ENCODE measurements at regions not wholly inside any gene's neighbourhood (a gene's known extent, or its start where the extent isn't known, plus 50 kb on each side); places are given as distances from the start of the nearest gene placed in this dataset.

- no peak for DNase-seq
- no peak for TF ChIP-seq POLR2A (IDR thresholded peaks at IDR 0.05)
- no peak for TF ChIP-seq CTCF (IDR thresholded peaks at IDR 0.05)
- Histone ChIP-seq H3K4me3 (no peak overlapping the region), H3K4me1 (replicated peaks in 1 of 2) (no peaks in the 10 kb centered on the region), H3K9me3 (replicated peaks in 1 of 3) (no peaks in the 10 kb centered on the region), H3K27ac (no peak overlapping the region), H3K36me3 (replicated peaks in 1 of 2) (no peaks in the 10 kb centered on the region), H3K27me3 (no peaks in the 10 kb centered on the region)
- intact Hi-C loops (cut with DNase I), result no loop called here
- WGBS, 4 donors, result 70 to 100% (median 82%) methylated on average over 1 of the region's 1 CpG
Observed at GRCh38 chr10:112053895-112054294, 129.7 kb downstream of the GPAM start.

DNA sequence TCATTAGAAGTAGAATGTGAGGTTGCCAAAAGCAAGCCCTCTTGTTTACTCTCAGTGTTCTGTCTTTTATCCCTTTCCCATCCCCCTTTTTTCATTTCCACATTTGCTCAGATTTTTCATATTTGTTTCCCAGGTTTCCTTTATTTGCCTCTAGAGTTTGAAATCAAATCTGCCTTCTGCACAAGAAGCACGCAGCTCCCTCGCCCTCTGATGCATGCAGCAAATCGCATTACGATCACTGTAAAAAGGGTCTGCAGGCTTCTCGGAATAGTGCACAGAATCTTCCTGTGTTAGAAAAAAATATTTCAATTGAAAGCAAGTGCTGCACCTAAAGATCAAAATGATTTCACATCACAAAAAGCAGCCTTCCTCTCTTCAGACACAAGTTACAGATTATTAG lies 129.0 kb downstream of the GPAM start:
- H3K27me3 ChIP-seq, result no peaks in the 10 kb centered on the region
- H3K27ac ChIP-seq, result no peak overlapping the region
- H3K36me3 ChIP-seq (replicated peaks in 1 of 2), result no peaks in the 10 kb centered on the region
- TF ChIP-seq CTCF (IDR thresholded peaks at IDR 0.05) (no peak), POLR2A (IDR thresholded peaks at IDR 0.05) (no peak)
- intact Hi-C loops (cut with DNase I), result no loop called here
- DNase-seq, result no peak
- H3K9me3 ChIP-seq (replicated peaks in 1 of 3), result no peaks in the 10 kb centered on the region
- 93 to 99% (median 95%) methylated on average over 5 of the region's 5 CpGs for WGBS, 4 donors
- H3K4me3 ChIP-seq, result no peak overlapping the region
- no peaks in the 10 kb centered on the region for H3K4me1 ChIP-seq (replicated peaks in 1 of 2)

DNA sequence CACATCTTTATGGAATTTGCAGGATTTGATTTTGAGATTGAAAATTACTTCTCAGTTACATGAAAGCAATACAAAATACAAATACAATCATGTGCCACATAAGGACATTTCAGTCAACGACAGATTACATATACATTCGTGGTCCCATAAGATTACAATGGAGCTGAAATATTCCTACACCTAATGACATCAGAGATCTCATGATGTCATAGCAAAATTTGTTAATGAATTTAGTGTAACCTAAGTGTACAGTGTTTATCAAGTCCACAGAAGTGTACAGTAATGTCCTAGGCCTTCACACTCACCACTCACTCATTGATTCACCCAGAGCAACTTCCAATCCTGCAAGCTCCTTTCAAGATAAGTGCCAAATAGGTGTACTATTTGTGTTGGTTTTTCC lies 126.5 kb downstream of the GPAM start:
- no peak overlapping the region for H3K27ac ChIP-seq
- H3K9me3 ChIP-seq (replicated peaks in 1 of 3), result no peaks in the 10 kb centered on the region
- no peak overlapping the region for H3K4me3 ChIP-seq
- no peaks in the 10 kb centered on the region for H3K4me1 ChIP-seq (replicated peaks in 1 of 2)
- no peaks in the 10 kb centered on the region for H3K27me3 ChIP-seq
- intact Hi-C loops (cut with DNase I), result no loop called here
- WGBS, 4 donors, result 84 to 98% (median 92%) methylated on average over 2 of the region's 2 CpGs
- DNase-seq, result no peak
- TF ChIP-seq CTCF (IDR thresholded peaks at IDR 0.05) (no peak), POLR2A (IDR thresholded peaks at IDR 0.05) (no peak)
- no peaks in the 10 kb centered on the region for H3K36me3 ChIP-seq (replicated peaks in 1 of 2)

GRCh38 chr10:112059220-112059619 lies 124.3 kb downstream of the GPAM start:
- 72 to 86% (median 85%) methylated on average over 6 of the region's 6 CpGs for WGBS, 4 donors
- Histone ChIP-seq H3K36me3 (replicated peaks in 1 of 2) (no peaks in the 10 kb centered on the region), H3K27me3 (no peaks in the 10 kb centered on the region), H3K27ac (no peak overlapping the region), H3K9me3 (replicated peaks in 1 of 3) (no peaks in the 10 kb centered on the region), H3K4me1 (replicated peaks in 1 of 2) (no peaks in the 10 kb centered on the region), H3K4me3 (no peak overlapping the region)
- intact Hi-C loops (cut with DNase I), result no loop called here
- no peak for DNase-seq
- no peak for TF ChIP-seq POLR2A (IDR thresholded peaks at IDR 0.05)
- no peak for TF ChIP-seq CTCF (IDR thresholded peaks at IDR 0.05)
